GM18858 (cell line): ENCODE measurements at regions not wholly inside any gene's neighbourhood (a gene's known extent, or its start where the extent isn't known, plus 50 kb on each side); places are given as distances from the start of the nearest gene placed in this dataset.

Experiments used
- ATAC-seq: cut with Tn5 transposase; IDR thresholded peaks from one replicate; pipeline ENCODE4 v1.9.1; 2021; ENCODE audit not compliant: unreplicated experiment

GRCh38 chr5:88544671-88545070 is 276.0 kb upstream of the TMEM161B start:
- ATAC-seq = no peak

GRCh38 chr5:88544136-88544645 is 275.5 kb upstream of the TMEM161B start:
- ATAC-seq = no peak

GRCh38 chr5:88542786-88543185 is 274.1 kb upstream of the TMEM161B start:
- no peak for ATAC-seq

- no peak for ATAC-seq
Observed at GRCh38 chr5:88540471-88541115, 271.9 kb upstream of the TMEM161B start.

DNA sequence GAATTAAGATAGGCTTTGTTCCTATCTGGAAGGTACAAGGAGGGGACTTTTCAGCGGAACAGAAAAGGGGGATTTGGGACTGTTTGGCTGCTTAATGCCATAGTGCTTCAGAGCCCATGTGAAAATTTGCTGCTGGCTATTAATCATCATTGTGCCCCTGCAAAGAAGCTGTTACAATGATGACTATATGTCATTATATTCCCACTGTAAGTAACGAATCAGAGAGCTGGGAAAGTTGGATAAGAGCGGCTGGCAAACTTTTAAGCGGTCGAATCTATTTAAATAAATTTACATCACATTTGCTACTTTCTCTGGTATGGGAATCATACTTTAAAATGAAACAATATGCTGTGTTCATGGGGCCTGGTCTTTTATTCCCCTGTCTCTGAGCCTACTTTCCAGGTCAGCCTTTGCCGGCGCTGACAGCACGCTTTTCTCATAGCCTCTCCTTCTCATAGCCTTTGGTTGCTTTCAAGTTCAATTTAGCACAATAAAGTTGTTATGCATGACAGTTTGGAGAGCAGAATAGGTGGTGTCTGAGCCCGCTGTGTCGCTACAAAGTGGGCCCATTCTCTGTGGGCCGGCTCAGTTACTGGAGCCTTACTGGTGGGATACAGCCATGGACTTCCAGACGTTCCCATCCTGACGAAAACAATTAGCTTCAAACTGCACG is 271.2 kb upstream of the TMEM161B start:
- no peak for ATAC-seq

- no peak for ATAC-seq
Observed at GRCh38 chr5:88539026-88539425, 270.4 kb upstream of the TMEM161B start.

- no peak for ATAC-seq
Observed at GRCh38 chr5:88536146-88536545, 267.5 kb upstream of the TMEM161B start.

GRCh38 chr5:88524941-88525340 is 256.3 kb upstream of the TMEM161B start:
- ATAC-seq = no peak

GRCh38 chr5:88519066-88519465 is 250.4 kb upstream of the TMEM161B start:
- no peak for ATAC-seq

DNA sequence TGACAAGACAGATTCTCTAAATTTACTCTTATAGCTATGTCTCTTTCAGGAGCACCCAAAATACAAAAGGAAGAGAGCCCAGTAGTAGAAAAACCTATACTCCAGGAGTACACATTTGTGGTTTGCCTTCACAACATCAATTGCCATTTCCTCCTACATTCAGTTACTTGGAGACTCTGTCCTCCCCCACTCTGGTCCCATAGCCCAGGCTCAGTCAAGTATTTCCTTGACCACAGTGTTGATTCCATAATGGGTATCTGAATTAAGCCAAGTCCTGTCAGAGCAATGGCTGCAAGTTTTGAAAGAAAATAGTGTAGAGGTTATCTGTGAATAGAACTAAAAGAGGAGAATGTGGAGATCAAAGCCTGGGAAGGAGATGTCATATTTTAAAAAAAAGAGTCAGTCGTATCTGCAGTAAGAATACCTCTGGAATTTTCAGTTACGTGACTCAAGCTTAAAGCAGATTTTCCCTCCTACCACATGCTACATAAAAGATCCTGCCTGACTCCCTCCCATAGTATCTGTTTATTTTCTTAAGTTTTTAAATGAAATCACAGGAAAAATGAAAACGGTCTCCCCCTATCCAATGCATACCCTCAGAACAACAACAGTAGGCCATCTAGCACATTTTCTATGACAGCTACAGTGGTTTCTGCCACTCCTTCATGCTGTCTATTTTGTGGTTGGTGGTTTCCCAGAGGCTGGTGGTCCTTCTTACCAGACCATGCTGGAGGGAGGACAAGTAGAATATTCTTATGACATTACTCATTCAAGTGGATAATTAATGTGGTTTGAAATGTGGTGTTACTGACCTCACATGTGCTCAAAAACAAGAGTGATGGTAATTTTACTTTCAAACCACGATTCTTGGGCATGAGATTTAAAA is 249.7 kb upstream of the TMEM161B start:
- no peak for ATAC-seq

- ATAC-seq = no peak
Observed at GRCh38 chr5:88515881-88516819, 247.5 kb upstream of the TMEM161B start.

DNA sequence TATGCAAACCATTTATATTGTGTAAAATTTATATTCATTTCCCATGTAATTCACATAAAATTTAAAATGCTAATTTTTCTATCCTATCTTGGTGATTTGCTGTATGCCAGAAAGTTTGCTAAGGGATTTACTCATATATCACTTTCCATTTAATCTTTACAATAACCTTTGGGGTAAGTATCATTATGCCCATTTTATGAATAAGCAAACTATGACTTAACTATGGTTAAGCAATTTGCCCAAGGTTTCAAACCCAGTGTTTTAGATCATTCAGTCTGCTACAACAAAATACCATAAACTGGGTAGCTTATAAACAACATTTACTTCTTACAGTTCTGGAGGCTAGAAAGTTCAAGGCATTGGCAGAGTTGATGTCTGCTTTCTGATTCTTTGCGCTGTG is 246.4 kb upstream of the TMEM161B start:
- ATAC-seq = no peak

DNA sequence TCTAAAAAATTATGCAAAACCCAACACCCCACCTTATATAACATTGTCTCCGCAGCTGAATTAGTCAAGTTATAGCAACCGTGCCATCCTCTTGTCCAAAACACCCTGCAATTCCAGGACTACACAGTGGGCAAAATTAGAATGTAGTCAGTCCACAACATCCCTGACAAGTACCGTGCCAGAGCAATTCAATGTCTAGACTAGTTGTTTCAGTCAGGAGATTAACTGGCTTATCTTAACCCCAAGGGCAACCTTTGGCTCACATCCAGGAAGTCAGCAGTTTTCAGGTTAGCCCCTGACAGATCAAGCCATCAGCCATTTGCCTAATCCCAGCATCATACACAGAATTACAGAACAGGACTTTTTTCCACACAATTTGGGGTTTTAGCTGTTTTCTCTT is 240.8 kb upstream of the TMEM161B start:
- ATAC-seq = no peak

DNA sequence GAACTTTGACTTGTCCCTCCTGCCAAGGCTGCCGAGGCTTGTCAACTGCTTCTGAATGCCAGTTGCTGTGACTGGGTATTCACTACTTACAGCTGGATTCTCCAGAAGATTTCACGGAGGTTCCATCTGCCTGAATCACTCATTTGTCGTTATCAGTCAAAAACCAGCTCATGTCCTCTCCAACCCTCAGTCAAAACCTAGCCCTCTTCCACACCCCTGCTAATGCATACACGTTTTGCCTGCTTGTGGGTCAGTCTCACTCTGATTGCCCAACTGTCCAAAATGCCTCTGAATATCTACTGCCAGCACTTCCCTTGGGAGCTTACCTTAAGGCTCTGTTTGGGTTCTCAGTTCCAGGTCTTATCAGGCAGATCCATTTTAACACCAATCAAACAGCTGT is 238.6 kb upstream of the TMEM161B start:
- no peak for ATAC-seq

DNA sequence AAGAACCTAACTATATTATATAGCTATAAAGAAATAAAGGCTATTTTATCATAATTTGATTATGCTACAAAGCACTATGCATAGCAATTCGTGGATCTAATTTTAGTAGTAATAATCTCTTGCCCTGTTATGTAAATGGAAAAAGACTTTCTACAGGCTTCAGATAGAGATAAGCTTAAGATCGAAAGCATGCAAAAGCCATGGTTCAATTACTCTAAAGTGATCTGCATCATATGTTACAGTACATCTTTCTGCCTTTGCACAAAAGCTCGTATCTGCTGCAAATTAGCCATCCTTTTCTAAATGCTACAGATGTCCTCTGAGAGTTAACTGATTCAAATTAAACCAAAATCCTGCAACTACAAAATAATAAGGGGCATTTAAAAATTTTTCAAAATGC is 234.8 kb upstream of the TMEM161B start:
- ATAC-seq = no peak

GRCh38 chr5:88503041-88503345 is 234.3 kb upstream of the TMEM161B start:
- ATAC-seq = peak; percentile 5

GRCh38 chr5:88502179-88503040 is 233.8 kb upstream of the TMEM161B start:
- peak; percentile 79 for ATAC-seq

DNA sequence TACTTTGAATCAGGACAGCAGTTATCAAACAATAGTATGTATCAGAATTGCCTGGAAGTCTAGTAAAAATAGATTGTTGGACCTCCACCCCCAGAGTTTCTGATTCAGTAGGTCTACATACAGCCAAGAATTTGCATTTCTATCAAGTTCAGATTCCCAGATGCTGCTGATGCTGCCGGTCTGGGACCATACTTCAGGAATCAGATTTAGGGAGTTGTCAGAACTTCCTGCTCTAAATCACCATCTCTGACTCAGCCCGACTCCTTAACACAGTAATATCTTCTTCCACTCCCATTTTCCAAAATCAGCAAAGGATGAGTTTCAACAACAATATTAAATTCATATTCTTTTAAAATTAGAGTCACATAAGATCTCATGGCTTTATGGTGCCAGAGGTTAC is 227.2 kb upstream of the TMEM161B start:
- no peak for ATAC-seq

DNA sequence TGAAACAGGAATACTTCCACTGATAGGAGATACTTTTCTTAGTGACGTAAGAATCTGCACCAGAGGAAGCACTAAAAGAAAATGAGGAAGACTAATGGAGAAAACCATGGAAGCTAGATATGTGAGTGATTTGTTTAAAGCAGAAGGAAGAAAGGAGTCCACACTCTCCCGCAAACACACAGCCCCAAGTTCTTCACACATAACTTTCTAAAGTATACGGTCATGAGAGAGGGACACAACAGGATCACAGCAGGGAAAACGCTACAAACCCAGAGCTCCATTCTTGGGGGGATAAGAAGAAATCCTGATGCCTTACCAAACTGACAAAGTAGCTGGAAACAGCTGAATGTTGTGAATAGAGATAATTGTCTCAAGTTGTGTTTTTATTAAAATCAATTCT is 222.2 kb upstream of the TMEM161B start:
- no peak for ATAC-seq

- ATAC-seq = no peak
Observed at GRCh38 chr5:88489364-88489763, 220.7 kb upstream of the TMEM161B start.
